ENCODE measurements at regions not wholly inside any gene's neighbourhood (a gene's known extent, or its start where the extent isn't known, plus 50 kb on each side); places are given as distances from the start of the nearest gene placed in this dataset.

GRCh38 chr5:167861928-167862426, 429.5 kb upstream of the WWC1 start:
- TF ChIP-seq POLR2AphosphoS5 (IDR thresholded peaks at IDR 0.05), result no peak
- no peak for TF ChIP-seq EP300 (conservative IDR thresholded peaks at IDR 0.05; ENCODE audit: poor library complexity, severe bottlenecking)
- TF ChIP-seq, protein P1, sequence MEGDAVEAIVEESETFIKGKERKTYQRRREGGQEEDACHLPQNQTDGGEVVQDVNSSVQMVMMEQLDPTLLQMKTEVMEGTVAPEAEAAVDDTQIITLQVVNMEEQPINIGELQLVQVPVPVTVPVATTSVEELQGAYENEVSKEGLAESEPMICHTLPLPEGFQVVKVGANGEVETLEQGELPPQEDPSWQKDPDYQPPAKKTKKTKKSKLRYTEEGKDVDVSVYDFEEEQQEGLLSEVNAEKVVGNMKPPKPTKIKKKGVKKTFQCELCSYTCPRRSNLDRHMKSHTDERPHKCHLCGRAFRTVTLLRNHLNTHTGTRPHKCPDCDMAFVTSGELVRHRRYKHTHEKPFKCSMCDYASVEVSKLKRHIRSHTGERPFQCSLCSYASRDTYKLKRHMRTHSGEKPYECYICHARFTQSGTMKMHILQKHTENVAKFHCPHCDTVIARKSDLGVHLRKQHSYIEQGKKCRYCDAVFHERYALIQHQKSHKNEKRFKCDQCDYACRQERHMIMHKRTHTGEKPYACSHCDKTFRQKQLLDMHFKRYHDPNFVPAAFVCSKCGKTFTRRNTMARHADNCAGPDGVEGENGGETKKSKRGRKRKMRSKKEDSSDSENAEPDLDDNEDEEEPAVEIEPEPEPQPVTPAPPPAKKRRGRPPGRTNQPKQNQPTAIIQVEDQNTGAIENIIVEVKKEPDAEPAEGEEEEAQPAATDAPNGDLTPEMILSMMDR (IDR thresholded peaks at IDR 0.05; ENCODE audit: poor library complexity, severe bottlenecking), result no peak
- TF ChIP-seq EZH2 (IDR thresholded peaks at IDR 0.05; ENCODE audit: borderline replicate concordance, insufficient read depth, low read length, poor library complexity, severe bottlenecking), result no peak
